ENCODE measurements at regions not wholly inside any gene's neighbourhood (a gene's known extent, or its start where the extent isn't known, plus 50 kb on each side); places are given as distances from the start of the nearest gene placed in this dataset.

DNA sequence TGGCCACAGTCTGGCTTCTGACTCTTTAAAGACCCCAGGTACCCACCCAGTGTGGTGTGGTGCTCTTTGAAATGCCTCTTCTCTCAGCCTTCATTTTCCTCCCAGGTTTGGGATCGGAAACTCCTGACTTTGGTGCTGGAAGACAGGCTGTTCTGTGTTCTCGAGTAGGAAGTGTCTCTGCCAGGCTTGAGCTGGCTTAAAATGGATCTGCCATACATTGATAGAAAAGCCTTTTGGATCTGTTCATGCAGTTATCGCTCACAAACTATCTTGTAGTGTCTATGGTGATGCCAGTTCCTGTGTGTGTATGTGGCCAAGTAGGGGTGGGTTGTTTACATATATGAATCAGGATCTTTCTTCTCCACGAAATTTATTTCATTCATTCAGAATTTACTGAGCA, 307.3 kb upstream of the CHD6 start:
- TF ChIP-seq ATF1 (CRISPR knock-in tag; IDR thresholded peaks at IDR 0.05) (no peak), ZNF337 (CRISPR knock-in tag; IDR thresholded peaks at IDR 0.05; ENCODE audit: borderline replicate concordance, low read depth) (no peak), FOXM1 (CRISPR knock-in tag; IDR thresholded peaks at IDR 0.05) (no peak), TAF1 (CRISPR knock-in tag; IDR thresholded peaks at IDR 0.05) (no peak), ZZZ3 (CRISPR knock-in tag; IDR thresholded peaks at IDR 0.05; ENCODE audit: borderline replicate concordance) (no peak), ARNT (IDR thresholded peaks at IDR 0.05) (no peak)
